Kidney (tissue), 13 donors: ENCODE measurements at regions not wholly inside any gene's neighbourhood (a gene's known extent, or its start where the extent isn't known, plus 50 kb on each side); places are given as distances from the start of the nearest gene placed in this dataset.

Experiments used
- DNase-seq, 5 donors: peaks; one replicate each; pipeline ENCODE4 v3.0.0-alpha.2; 2013 to 2020
- FAIRE-seq: peaks from 2 replicates; lab custom pipeline; 2012; peaks lifted over from hg19 to GRCh38; lab: Jason Lieb, UNC
- H3K27ac ChIP-seq, 2 donors: one replicate each; pipeline ENCODE4 v1.7.0; 2013; ENCODE audit warnings: low read depth in 2 of 2, low read length in 2 of 2, inconsistent platforms in 1 of 2
- H3K27me3 ChIP-seq: one replicate; pipeline ENCODE4 v1.7.1; 2013; ENCODE audit warnings: low read length, inconsistent platforms; ENCODE audit not compliant: control insufficient read depth, insufficient read depth
- H3K36me3 ChIP-seq, 3 donors: one replicate each; pipeline versions ENCODE4 v1.7.0 to v1.7.1; 2013; ENCODE audit warnings: low read length in 3 of 3, control low read depth in 1 of 3, inconsistent platforms in 1 of 3; ENCODE audit not compliant: insufficient read depth in 3 of 3, control insufficient read depth in 2 of 3
- H3K4me1 ChIP-seq, 3 donors: one replicate each; pipeline versions ENCODE4 v1.7.0 to v1.7.1; 2013; ENCODE audit warnings: low read length in 3 of 3, inconsistent platforms in 1 of 3, low read depth in 1 of 3; ENCODE audit not compliant: control insufficient read depth in 2 of 3, insufficient read depth in 2 of 3
- H3K4me3 ChIP-seq, 3 donors: one replicate each; pipeline versions ENCODE4 v1.7.0 to v1.8.1; 2013; ENCODE audit warnings: low read length in 3 of 3, control low read depth in 1 of 3, inconsistent platforms in 1 of 3
- H3K9ac ChIP-seq, 3 donors: one replicate each; pipeline versions ENCODE4 v1.7.0 to v1.7.1; 2013; ENCODE audit warnings: low read length in 3 of 3, control low read depth in 1 of 3, inconsistent platforms in 1 of 3
- H3K9me3 ChIP-seq, 3 donors: one replicate each; pipeline versions ENCODE4 v1.7.0 to v1.7.1; 2013; ENCODE audit warnings: low read length in 3 of 3, control low read depth in 1 of 3, inconsistent platforms in 1 of 3; ENCODE audit not compliant: control insufficient read depth in 2 of 3, insufficient read depth in 1 of 3
- CTCF ChIP-seq: IDR thresholded peaks from 3 replicates; pipeline ENCODE4 v1.5.1; 2012; ENCODE audit warnings: mild to moderate bottlenecking, moderate library complexity, borderline replicate concordance; ENCODE audit not compliant: insufficient read depth; ENCODE audit errors: extremely low read depth
- intact Hi-C: fragments of 100-400 bp; cut with DNase I; formaldehyde crosslinking; loops from one replicate; pipeline ENCODE4 v1.11.1; 2022
- donor health status: control.
- donor health status: control.
- donor health status: control.
- donor health status: control.
- donor health status: control.
- donor health status: DM: yes; HTN: yes; CAD: no.
- donor health status: Normal renal cell carcinoma (clear cell type).

- no peaks in the 10 kb centered on the region for H3K9me3 ChIP-seq
- no peak for FAIRE-seq
- H3K4me1 ChIP-seq, result no peaks in the 10 kb centered on the region
- H3K4me3 ChIP-seq, result no peak overlapping the region
- no peak overlapping the region for H3K27ac ChIP-seq
- no peaks in the 10 kb centered on the region for H3K27me3 ChIP-seq
- no peaks in the 10 kb centered on the region for H3K36me3 ChIP-seq
- intact Hi-C loops, result no loop called here
- H3K9ac ChIP-seq, result no peak overlapping the region
- no peak for TF ChIP-seq CTCF
- DNase-seq, result no peak
Measured at GRCh38 chr13:78004821-78005220, 86.2 kb upstream of the EDNRB start.

GRCh38 chr13:77999746-78000145 lies 81.1 kb upstream of the EDNRB start:
- no peak overlapping the region for H3K27ac ChIP-seq
- no peak overlapping the region for H3K9ac ChIP-seq
- H3K9me3 ChIP-seq, result no peaks in the 10 kb centered on the region
- no peak for DNase-seq
- no peaks in the 10 kb centered on the region for H3K4me1 ChIP-seq
- H3K27me3 ChIP-seq, result no peaks in the 10 kb centered on the region
- no peaks in the 10 kb centered on the region for H3K36me3 ChIP-seq
- intact Hi-C loops, result no loop called here
- no peak for TF ChIP-seq CTCF
- no peak overlapping the region for H3K4me3 ChIP-seq
- no peak for FAIRE-seq

DNA sequence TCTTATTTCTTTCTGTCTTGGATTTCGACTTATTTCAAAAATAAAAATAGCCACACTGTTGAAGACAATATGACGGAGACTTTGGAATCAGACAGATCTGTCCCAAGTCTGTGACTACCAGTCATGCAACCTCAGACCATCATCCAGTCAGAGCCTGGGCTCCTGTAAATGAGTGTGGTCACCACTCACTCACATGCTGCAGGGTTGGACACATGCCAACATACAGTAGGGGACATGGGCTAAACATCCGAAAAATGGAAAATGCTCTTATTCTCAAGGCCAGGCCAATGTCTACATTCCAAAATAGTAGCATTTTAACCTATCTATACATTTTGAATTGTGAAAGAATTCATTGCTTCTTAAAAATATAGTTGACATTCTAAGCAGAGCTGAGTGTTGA lies 75.5 kb upstream of the EDNRB start:
- FAIRE-seq (no peak), DNase-seq (no peak)
- TF ChIP-seq CTCF, result no peak
- H3K9ac ChIP-seq, result no peak overlapping the region
- no peaks in the 10 kb centered on the region for H3K9me3 ChIP-seq
- intact Hi-C loops, result no loop called here
- no peak overlapping the region for H3K27ac ChIP-seq
- H3K4me3 ChIP-seq, result no peak overlapping the region
- no peaks in the 10 kb centered on the region for H3K27me3 ChIP-seq
- H3K4me1 ChIP-seq, result no peaks in the 10 kb centered on the region
- H3K36me3 ChIP-seq, result no peaks in the 10 kb centered on the region

GRCh38 chr13:77991003-77991402 lies 72.4 kb upstream of the EDNRB start:
- FAIRE-seq (no peak), DNase-seq (peak in 2 of 5 donors; percentile 6 to 48)
- Histone ChIP-seq H3K9ac (no peak overlapping the region), H3K4me3 (no peak overlapping the region), H3K27ac (no peak overlapping the region), H3K36me3 (no peaks in the 10 kb centered on the region), H3K27me3 (no peaks in the 10 kb centered on the region), H3K9me3 (no peaks in the 10 kb centered on the region), H3K4me1 (no peaks in the 10 kb centered on the region)
- TF ChIP-seq CTCF, result no peak
- intact Hi-C loops, result no loop called here
